DOHH2 (cell line): ENCODE measurements at regions not wholly inside any gene's neighbourhood (a gene's known extent, or its start where the extent isn't known, plus 50 kb on each side); places are given as distances from the start of the nearest gene placed in this dataset.

Experiments used
- CTCF ChIP-seq: fragments of 200-600 bp; sonication (generic); IDR thresholded peaks from one replicate; pipeline ENCODE4 v1.5.1; 2014; ENCODE audit warnings: antibody characterized with exemption, mild to moderate bottlenecking, low read depth, low read length; ENCODE audit not compliant: poor library complexity, severe bottlenecking
- EZH2phosphoT487 ChIP-seq: fragments of 200-600 bp; sonication (generic); IDR thresholded peaks from 2 replicates; pipeline ENCODE4 v1.6.1; 2017; ENCODE audit warnings: borderline replicate concordance, mild to moderate bottlenecking, antibody characterized with exemption, low read length, moderate library complexity, mixed read lengths

DNA sequence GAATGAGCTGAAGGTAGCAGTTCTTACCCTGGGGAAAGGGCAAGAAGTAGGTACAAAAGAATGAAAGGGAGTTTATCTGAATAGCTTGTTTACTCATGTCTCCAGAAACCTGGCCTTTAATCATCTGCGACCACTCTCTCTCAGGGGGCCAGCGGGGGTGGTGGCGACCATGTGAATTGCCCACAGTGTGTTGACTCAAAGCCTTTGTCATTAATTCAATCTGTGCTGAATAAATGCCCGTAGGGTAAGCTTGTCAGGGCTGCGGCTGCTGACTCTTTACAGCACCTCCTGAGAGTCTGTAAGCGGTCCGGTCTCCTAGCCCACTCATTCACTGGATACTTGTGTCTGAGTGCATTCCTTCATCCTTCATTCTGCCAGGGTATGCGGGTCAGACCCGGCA, 874.4 kb downstream of the SLC6A15 start:
- TF ChIP-seq CTCF: no peak
- TF ChIP-seq EZH2phosphoT487: no peak
